WERI-Rb-1 (cell line): ENCODE measurements at regions not wholly inside any gene's neighbourhood (a gene's known extent, or its start where the extent isn't known, plus 50 kb on each side); places are given as distances from the start of the nearest gene placed in this dataset.

Experiments used
- DNase-seq: peaks from one replicate; pipeline ENCODE4 v3.0.0-alpha.2; 2020
- H3K27ac ChIP-seq: fragments of 250-450 bp; sonication (Bioruptor Pico); 2 replicates; pipeline ENCODE4 v1.5.1; 2020; ENCODE audit warnings: mild to moderate bottlenecking, moderate library complexity
- H3K27me3 ChIP-seq: fragments of 250-450 bp; sonication (Bioruptor Pico); 2 replicates; pipeline ENCODE4 v1.5.1; 2021; ENCODE audit warnings: mild to moderate bottlenecking, low read depth, moderate library complexity; ENCODE audit not compliant: insufficient read depth, severe bottlenecking
- H3K36me3 ChIP-seq: fragments of 250-450 bp; sonication (Bioruptor Pico); 2 replicates; pipeline ENCODE4 v1.5.1; 2020; ENCODE audit warnings: mild to moderate bottlenecking, moderate library complexity
- H3K4me3 ChIP-seq: 2 replicates; pipeline ENCODE4 v1.5.1; 2011; ENCODE audit warnings: low read depth, mild to moderate bottlenecking, control low read depth, low read length
- H3K9me3 ChIP-seq: fragments of 250-450 bp; sonication (Bioruptor Pico); 2 replicates; pipeline ENCODE4 v1.5.1; 2021; ENCODE audit warnings: mild to moderate bottlenecking, moderate library complexity; ENCODE audit not compliant: severe bottlenecking
- TF ChIP-seq, protein P1 (sequence below): IDR thresholded peaks from 2 replicates; pipeline ENCODE4 v1.5.1; 2011; ENCODE audit warnings: low read depth, mild to moderate bottlenecking, control low read depth, inconsistent platforms, low read length

DNA sequence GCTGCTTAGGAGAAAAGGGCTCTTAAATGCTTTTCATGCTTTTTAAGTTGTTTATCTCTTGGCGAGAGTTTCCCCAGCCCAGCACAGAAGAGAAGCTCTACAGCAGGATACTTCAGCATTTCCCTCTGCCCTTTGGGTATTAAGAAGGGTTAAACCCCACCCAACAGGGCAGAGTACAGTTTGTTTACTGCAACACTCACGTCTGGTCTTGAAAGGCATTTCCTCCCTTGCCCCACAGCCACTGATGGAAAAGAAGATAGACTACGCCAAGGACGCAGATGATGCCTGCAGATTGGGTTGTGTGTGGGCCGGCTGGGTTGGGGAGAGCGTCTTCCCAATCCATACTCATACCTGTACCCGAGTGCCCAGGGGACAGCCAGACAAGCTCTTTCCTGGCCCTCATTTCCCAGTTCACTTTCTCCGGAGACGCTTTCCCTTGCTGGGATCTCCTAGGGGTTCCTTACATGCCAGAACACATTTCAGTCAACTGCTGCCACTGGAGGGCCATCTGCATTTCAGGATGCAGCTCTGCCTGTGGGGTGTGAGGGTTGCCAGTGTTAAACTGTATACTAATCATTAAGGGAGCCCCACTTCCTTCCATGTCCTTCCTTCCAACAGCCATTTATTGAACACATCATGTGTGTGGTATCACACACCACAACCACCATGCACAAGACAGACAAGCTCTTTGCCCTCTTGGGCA is 96.5 kb upstream of the DHX15 start:
- TF ChIP-seq, protein P1, sequence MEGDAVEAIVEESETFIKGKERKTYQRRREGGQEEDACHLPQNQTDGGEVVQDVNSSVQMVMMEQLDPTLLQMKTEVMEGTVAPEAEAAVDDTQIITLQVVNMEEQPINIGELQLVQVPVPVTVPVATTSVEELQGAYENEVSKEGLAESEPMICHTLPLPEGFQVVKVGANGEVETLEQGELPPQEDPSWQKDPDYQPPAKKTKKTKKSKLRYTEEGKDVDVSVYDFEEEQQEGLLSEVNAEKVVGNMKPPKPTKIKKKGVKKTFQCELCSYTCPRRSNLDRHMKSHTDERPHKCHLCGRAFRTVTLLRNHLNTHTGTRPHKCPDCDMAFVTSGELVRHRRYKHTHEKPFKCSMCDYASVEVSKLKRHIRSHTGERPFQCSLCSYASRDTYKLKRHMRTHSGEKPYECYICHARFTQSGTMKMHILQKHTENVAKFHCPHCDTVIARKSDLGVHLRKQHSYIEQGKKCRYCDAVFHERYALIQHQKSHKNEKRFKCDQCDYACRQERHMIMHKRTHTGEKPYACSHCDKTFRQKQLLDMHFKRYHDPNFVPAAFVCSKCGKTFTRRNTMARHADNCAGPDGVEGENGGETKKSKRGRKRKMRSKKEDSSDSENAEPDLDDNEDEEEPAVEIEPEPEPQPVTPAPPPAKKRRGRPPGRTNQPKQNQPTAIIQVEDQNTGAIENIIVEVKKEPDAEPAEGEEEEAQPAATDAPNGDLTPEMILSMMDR, result no peak
- Histone ChIP-seq H3K27ac (no peak overlapping the region), H3K9me3 (peaks cover 4% of the 10 kb centered on the region), H3K36me3 (no peaks in the 10 kb centered on the region), H3K4me3 (no peak overlapping the region), H3K27me3 (no peaks in the 10 kb centered on the region)
- DNase-seq, result no peak

DNA sequence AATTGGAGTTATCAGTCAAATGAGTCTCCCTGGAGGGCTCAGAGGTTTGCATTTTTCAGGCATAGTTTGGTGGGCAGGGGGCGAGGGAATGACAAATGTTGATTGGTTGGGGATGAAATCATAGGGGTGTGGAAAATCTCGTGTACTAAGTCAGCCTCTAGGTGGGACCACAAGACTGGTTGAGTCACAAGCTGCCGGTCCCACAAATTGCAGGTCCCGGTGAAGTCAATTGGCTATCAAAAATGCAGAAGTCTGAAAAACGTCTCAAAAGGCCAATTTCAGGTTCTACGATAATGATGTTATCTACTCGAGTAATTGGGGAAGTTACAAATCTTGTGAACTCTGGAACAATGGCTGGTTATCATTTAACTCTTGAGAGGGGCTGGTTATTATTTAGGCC is 98.8 kb upstream of the DHX15 start:
- TF ChIP-seq, protein P1, result 0 out of 2 replicates have a peak, but pooled peaks have one; percentile 4
- DNase-seq, result no peak
- H3K27ac ChIP-seq, result no peak overlapping the region
- no peak overlapping the region for H3K4me3 ChIP-seq
- no peaks in the 10 kb centered on the region for H3K9me3 ChIP-seq
- no peaks in the 10 kb centered on the region for H3K36me3 ChIP-seq
- no peaks in the 10 kb centered on the region for H3K27me3 ChIP-seq

DNA sequence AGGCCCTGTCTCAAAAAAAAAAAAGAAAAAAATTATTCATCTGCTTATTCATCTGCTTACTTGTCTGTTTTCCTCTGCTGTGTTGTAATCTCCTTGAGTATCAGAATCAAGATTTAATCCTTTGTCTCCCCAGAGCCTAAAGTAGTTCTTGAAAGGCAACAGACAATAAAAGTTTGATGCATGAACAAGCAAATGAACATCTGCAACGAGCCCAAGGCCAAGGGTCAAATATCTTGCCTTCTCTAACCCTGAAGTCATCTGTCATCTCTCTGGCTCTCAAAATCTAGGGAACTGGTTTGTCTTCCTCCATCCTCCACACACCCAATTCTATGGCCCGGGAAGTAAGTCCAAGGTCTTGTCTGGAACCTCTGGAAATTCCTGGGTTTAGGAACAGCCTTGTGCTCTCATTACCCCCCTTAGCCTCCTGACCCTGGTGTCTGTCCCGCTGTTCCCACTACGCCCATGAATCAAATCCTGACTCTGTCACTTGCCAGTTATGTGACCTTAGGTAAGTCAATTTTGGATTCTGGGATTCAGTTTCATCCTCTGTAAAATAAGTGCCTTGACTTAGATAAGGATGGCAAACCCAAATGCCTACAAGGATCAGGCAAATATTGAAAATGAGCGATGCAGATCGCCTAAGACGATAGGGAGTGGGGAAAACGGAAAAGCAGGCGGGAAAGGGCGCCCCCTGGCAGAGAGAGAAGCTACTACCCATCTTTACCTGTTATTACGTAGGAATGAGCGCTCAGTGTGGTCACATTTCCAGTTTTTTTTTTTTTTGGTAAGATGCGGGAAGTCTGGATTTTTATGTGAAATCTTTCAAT is 102.7 kb upstream of the DHX15 start:
- Histone ChIP-seq H3K9me3 (no peaks in the 10 kb centered on the region), H3K36me3 (no peaks in the 10 kb centered on the region), H3K27ac (no peak overlapping the region), H3K4me3 (no peak overlapping the region), H3K27me3 (no peaks in the 10 kb centered on the region)
- TF ChIP-seq, protein P1, result peak; percentile 60
- peak; percentile 18 for DNase-seq

DNA sequence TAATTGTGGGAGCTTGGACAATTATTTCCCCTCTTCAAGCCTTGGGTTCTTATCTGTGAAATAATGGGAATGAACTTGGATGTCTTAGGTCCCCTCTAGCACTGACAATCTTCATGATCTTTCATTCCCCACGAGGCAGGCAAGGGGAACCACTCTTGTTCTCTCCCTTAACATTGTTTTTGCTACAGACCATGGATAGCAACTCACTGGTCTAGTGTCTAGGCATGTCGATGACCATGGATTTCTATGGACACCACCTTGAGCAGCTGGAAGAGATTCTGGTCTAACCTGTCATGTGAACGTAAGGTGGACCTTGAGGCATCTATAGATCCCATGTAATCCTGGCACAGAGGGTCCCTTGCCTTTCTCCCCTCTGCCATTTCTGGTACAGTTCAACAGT is 104.1 kb upstream of the DHX15 start:
- no peak overlapping the region for H3K27ac ChIP-seq
- no peak overlapping the region for H3K4me3 ChIP-seq
- no peaks in the 10 kb centered on the region for H3K27me3 ChIP-seq
- TF ChIP-seq, protein P1, result no peak
- no peaks in the 10 kb centered on the region for H3K36me3 ChIP-seq
- no peak for DNase-seq
- H3K9me3 ChIP-seq, result peaks cover 3% of the 10 kb centered on the region

DNA sequence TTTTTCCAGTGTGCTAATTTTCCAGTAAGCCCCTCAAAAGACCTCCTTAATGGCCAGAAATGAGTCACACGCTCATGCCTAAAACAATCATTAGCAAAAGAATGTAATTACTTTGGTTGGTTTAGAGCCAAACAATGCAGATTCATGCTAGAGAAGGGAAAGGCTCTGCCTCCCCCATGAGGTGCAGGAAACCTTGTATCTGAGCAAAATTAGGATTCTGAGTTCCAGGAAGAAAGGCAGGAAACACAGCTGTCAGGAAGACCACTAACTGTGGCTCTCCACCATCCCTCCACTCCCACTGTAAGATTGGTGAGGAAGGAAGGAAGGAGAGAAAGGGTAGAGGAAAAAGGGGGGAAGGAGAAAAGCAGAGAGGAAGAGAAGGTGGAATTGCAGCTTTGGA is 104.9 kb upstream of the DHX15 start:
- no peak for DNase-seq
- no peak overlapping the region for H3K4me3 ChIP-seq
- no peak overlapping the region for H3K27ac ChIP-seq

More for the DNA sequence above, 104.9 kb upstream of the DHX15 start:
- Histone ChIP-seq H3K36me3 (no peaks in the 10 kb centered on the region), H3K9me3 (peaks cover 3% of the 10 kb centered on the region), H3K27me3 (no peaks in the 10 kb centered on the region)
- TF ChIP-seq, protein P1, result no peak
